ENCODE measurements at regions not wholly inside any gene's neighbourhood (a gene's known extent, or its start where the extent isn't known, plus 50 kb on each side); places are given as distances from the start of the nearest gene placed in this dataset.
A peak's percentile ranks its signal among the peaks of the same experiment; 100 is the strongest.
"Not testable (repeated sequence)": the region's sequence is repeated elsewhere in the genome, so short reads cannot be mapped to it uniquely, and the experiment has no call there.

DNA sequence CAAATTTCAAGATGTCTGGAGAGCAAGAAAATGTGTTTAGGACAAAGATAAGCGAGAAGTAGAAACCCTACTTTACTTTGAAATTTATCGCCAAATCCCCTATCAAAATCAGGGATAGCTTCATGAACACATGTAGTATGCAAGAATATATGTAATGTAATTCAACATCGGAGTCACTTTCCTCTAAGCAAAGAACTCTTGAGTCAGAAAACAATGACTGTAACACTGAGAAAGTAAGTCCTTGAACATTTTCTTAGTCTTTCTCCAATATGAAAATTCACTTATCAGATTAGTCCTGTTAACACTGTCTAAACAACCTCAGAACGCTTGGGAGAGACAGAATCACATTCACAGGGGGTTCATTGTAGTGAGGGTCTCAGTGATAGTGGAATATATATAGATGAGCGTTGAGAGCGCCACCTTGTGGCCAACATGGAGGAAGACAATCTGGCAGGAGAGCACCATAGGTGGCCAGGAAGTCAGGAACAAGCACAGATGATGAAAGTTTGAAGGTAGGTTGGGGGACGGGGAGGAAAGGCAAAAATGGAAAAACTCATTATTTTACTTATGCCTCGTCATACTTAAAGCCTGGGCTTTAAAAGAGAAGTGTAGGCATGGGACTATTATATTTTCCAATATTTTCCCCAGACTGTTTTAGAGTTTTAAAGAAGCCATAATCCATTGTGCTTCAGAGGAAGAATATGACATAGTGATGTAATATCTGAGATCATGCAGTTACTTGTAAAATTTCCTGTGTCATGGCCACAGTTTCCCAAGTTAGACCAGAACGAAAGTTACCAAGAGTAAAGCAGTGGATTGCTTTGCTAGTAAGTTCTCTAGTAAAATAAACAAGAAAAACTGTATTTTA, 115.5 kb upstream of the GNAI1 start:
- DNase-seq (ENCODE audit: low spot score) = peak; percentile 46

DNA sequence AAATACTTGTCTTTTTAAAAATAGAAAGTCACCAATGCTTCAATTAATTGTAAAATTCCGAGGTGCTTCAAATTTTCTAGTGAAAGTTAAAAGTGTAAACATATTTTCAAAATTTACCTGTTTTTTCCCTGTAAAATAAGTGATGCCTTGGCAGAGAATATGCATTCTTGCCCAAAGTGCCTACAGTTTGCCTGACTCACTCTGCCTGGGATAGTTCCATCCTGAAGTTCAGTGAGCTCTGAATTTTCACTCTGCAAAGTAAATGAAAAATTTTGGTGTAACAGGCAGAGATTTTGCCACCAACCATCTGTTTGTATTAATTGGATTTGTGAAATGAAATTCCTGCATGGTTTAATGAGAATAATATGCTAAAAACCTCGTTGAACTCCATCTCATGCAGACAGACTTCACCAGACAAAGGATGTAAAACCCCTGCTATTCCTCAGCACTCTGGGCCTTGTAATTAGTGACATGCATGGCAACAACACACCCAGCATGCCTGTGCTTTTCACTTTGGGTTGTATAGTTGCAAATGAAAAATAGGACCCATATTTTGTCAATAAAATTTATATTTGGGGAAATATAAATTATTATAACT, 117.4 kb upstream of the GNAI1 start:
- DNase-seq (ENCODE audit: low spot score) = no peak

DNA sequence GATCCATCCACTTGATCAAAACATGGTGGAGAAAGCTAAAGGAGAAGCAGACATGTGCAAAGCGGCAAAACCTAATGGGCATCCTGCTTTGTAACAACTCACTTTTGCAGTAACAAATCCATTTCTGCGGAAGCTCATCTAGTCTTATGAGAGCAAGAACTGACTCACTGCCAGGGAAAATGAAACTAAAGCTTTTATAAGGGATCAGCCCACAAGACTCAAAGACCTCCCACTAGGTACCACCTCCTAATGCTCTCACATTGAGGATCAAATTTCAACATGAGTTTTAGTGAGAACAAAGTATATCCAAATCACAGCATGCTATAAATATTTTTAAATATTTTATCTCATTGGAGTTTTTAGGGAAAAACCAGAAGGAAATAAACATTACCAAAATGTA, 120.1 kb upstream of the GNAI1 start:
- DNase-seq (ENCODE audit: low spot score) = no peak

DNA sequence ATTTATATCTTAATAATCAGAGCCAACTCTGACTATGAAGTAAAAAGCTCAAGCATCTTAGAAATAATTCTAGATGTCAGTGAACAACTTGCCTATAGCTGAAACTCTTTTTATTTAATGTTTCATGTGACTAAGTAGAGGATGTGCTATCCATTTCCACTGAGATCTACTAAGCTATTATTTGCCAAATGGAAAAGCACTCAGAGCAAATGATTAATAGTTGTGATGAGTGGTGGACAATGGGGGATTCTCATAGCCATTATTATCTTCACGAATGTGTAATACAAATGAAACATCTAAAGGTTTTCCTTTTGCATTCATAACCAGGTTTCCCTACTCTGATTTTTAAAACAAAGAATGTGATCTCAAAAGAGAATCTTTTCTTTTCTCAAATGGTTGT, 126.6 kb upstream of the GNAI1 start:
- no peak for DNase-seq (ENCODE audit: low spot score)

DNA sequence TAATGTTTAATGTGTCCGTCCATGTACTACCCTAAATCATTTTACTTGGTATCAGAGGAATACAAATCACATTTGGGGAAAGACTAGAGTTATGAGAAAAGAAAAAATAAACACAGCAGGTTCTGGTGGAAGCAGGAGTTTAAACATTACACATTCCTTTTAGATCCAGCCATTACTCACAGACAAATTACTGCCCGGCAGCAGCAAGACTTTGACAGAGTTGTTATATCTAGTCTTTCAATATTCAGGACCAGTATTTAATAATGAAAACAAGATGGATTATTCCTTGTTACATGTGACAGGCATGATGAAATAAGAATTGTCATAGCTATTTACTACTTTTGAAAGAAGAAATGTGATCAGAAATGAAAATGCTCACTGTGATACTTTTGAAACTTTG, 131.8 kb upstream of the GNAI1 start:
- DNase-seq (ENCODE audit: low spot score) = no peak

DNA sequence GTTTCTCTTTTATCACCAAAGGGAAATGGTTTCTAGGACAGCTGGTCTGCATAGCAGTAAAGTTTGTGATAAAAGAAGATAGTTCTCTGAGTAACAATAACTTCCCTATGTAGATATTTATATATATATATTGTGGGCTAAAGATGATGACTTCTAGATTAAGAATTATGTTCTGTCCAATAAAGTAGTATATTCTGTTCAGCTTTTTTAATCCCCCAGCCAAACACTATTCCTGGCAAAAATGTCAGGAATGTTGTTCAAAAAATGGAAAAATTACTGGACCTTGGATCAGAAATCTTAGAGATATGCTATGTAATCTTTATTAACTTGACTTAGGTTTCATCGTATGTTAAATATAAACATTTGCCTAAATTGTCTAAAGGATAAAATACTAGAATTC, 136.3 kb upstream of the GNAI1 start:
- DNase-seq (ENCODE audit: low spot score) = no peak

DNA sequence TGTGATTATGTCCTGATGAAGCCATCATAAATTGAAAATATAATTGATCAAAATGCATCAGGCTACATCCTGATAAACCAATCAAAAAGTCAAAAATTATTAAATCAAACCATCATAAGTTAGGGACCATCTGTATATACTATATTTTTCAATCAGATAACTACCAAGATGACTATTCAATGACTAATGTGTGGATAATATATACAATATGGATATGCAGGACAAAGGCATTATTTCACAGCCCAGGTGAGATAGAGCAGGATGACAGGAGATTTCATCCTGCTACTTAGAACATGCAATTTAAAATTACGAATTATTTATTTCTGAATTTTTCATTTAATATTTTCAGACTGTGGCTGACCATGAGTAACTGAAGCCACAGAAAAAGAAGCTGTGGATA, 137.3 kb upstream of the GNAI1 start:
- DNase-seq (ENCODE audit: low spot score) = no peak

DNA sequence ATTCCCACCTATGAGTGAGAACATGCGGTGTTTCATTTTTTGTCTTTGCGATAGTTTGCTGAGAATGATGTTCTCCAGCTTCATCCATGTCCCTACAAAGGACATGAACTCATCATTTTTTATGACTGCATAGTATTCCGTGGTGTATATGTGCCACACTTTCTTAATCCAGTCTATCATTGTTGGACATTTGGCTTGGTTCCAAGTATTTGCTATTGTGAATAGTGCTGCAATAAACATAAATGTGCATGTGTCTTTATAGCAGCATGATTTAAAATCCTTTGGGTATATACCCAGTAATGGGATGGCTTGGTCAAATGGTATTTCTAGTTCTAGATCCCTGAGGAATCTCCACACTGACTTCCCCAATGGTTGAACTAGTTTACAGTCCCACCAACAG, 138.9 kb upstream of the GNAI1 start:
- DNase-seq (ENCODE audit: low spot score) = not testable (repeated sequence)

DNA sequence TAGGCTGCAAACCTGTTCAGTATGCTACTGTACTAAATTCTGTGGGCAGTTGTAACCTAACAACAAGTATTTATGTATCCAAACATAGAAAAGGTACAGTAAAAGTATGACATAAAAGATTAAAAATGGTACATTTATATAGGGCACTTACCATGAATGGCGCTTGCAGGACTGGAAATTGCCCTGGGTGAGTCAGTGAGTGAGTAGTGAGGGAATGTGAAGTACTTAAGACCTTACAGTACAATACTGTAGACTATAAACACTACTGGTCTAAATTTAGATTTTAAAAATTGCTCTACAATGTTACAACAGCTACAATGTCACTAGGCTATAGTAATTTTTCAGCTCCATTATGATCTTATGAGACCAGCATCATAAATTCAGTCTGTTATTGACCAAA, 146.0 kb upstream of the GNAI1 start:
- DNase-seq (ENCODE audit: low spot score) = no peak

DNA sequence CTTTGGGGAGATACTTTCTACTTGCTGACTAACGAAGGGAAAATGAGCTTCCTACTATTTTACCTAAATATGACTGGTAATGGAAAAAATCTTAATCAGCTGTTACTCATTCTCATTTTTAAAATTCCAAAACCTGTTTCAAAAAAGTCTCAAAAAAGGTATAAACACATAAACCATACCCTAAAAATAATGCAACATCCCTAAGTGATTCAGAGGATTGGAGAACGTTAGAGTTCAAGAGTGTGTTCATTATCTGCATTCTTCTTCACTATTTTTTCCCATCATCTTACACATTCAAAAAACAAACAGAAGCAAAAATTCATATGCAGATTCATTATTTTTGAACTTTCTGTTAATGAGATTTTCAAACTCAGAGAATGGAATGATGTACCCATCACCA, 150.4 kb upstream of the GNAI1 start:
- DNase-seq (ENCODE audit: low spot score) = peak; percentile 12

DNA sequence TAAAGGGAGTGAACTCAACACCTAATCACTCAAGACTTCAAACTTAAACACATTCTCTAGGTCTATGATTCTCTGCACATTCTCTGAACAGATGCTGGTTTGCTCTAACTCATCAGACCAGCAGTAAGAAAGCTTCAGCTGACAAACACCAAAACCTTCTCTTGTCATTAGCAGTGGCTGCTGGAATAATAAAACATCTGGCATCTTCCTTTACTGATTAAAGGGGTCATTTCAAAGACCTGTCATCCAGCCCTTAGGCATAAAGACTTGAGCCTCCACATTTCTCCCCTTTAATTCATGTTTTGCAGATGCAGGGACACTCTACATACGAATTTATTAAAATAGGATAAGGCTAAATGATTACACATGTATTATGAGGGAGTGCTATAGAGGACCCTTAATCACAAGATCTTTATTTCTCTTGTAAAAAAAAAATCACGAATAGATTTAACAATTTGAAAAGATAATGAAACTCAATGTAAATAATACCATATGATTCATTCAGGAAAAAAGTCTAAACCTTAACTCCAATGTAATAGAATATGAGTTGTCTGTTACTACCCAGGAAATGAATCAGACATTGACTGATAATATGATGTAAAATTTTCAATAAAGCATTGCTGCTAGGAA, 152.4 kb upstream of the GNAI1 start:
- peak; percentile 38 for DNase-seq (ENCODE audit: low spot score)

DNA sequence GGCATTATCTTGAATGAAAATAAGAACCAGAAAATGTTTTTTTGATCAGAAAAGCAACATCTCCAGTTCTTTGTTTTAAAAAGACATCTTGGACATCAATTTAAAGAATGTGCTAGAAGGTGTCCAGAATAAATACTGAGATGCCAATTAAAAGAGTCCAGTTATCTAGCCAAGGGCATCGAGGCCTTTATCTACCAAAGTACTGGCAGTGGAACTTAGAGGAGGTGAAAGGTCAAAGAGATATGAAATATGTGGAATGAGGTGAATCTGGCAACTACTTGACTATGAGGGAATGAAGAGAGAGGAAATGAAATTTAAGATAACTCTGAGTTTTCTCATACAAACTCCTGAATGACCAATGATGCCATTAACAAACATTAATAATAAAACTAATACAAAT, 154.3 kb upstream of the GNAI1 start:
- no peak for DNase-seq (ENCODE audit: low spot score)

DNA sequence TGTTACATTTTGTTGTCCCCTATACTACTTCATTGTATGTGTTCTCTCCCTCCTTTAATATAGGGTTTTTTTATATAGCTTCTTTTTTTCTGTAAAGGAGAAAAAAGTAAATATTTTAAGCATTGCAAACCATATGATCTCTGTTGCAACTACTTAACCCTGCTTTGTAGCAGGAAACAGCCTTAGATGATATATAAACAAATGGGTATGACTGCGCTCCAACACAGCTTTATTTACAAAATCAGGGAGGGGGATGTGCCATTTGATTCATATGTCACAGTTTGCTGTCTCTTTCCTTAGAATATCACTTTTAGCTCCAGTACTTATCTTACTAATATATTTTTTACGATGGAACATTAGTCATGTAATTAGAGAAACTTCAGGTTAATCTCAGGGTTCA, 155.2 kb upstream of the GNAI1 start:
- DNase-seq (ENCODE audit: low spot score) = peak; percentile 46

DNA sequence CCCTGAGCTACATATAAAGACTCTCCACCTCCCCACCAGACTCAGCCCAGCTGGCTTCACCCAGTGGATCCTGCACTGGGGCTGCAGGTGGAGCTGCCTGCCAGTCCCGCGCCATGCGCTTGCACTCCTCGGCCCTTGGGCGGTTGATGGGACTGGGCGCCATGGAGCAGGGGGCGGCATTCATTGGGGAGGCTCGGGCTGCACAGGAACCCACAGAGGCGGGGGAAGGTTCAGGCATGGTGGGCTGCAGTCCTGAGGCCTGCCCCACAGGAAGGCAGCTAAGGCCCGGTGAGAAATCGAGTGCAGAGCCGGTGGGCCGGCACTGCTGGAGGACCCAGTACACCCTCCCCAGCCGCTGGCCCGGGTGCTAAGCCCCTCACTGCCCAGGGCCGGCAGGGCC, 157.2 kb upstream of the GNAI1 start:
- no peak for DNase-seq (ENCODE audit: low spot score)

DNA sequence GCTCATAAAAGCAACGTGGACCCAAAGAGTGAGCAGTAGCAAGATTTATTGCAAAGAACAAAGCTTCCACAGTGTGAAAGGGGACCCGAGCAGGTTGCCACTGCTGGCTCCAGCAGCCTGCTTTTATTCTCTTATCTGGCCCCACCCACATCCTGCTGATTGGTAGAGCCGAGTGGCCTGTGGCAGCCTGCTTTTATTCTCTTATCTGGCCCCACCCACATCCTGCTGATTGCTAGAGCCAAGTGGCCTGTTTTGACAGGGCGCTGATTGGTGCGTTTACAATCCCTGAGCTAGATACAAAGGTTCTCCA, 158.0 kb upstream of the GNAI1 start:
- DNase-seq (ENCODE audit: low spot score) = not testable (repeated sequence)

DNA sequence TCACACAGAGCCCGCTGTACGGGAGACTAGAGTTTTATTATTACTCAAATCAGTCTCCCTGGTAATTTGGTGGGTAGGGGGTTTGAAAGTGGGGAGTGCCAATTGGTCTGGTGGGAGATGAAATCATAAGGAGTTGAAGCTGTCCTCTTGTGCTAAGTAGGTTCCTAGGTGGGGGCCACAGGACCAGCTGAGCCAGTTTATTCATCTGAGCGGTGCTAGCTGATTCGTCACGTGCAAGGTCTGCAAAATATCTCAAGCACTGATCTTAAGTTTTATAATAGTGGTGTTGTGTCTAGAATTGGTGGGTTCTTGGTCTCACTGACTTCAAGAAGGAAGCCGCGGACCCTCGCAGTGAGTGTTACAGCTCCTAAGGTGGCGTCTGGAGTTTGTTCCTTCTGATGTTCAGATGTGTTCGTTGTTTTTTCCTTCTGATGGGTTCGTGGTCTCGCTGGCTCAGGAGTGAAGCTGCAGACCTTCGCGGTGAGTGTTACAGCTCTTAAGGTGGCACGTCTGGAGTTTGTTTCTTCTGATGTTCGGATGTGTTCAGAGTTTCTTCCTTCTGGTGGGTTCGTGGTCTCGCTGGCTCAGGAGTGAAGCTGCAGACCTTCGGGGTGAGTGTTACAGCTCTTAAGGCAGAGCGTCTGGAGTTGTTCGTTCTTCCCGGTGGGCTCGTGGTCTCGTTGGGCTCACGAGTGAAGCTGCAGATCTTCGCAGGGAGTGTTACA, 158.5 kb upstream of the GNAI1 start:
- not testable (repeated sequence) for DNase-seq (ENCODE audit: low spot score)

DNA sequence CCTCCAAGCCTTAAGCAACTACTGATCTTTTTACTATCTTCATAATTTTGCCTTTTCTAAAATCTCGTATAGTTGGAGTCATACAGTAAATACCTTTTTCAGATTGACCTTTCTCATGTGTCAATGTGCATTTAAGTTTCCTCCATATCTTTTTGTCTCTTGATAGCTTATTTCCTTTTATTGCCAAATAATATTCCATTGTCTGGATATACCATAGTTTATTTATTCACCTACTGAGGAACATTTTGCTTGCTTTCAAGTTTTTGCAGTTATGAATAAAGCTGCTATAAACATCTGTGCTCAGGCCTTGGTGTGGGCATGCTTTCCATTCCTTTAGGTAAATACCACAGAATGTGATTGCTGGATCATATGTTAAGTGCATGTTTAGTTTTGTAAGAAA, 161.2 kb upstream of the GNAI1 start:
- no peak for DNase-seq (ENCODE audit: low spot score)

DNA sequence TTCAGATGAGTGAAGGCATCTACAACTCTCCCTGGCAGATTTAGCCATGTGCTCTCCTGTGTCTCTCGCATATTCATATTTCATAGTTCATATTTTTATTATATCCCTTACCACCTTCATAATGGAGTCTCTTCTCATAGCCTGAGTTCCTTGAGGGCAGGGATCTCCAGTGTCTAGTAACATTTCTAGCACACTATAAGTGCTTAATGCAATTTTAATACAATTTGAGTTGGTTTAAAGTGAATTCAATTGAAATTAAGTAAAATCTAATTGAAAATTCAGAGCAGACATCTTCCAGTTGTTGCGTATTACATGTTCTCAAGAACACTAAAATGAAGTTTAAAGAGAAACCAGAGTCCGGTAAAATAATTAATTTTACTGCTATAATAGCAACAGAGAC, 163.6 kb upstream of the GNAI1 start:
- DNase-seq (ENCODE audit: low spot score) = no peak

DNA sequence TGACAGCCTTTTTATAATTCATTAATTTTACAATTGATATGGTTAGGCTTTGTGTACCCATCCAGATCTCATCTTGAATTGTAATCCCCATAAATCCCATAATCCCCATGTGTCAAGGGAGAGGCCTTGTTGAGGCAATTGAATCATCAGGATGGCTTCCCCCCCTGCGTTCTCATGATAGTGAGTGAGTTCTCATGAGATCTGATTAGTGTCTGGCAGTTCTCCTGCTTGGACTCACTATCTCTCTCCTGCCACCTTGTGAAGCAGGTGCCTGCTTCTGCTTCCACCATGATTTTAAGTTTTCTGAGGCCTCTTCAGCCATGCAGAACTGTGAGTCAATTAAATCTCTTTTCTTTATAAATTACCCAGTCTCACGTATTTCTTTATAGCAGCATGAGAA, 165.7 kb upstream of the GNAI1 start:
- DNase-seq (ENCODE audit: low spot score) = no peak

DNA sequence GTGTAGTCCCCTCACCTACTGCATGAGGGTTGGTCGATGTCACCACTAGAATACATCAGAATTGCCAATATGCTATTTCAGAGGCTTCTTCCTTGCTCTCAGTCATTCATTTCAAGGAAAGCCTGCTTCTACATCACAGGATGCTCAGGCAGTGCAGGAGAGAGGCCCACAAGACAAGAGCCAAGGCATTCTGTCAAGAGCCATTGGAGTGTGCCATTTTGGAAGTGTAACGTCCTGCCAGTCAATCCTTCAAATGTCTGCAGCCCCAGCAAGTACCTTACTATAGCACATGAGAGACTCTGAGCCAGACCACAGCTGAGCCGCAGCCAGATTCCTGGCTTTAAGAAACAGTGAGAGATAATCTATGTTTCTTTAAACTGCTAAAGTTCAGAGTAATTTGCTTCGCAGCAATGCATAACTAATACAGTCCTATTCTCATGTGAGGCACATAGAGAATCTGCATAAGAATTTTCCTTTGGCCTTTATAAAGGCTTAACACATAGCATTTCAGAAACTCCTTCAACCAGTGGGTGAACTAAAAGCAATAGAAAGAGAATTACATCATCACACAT, 166.5 kb upstream of the GNAI1 start:
- DNase-seq (ENCODE audit: low spot score) = no peak

DNA sequence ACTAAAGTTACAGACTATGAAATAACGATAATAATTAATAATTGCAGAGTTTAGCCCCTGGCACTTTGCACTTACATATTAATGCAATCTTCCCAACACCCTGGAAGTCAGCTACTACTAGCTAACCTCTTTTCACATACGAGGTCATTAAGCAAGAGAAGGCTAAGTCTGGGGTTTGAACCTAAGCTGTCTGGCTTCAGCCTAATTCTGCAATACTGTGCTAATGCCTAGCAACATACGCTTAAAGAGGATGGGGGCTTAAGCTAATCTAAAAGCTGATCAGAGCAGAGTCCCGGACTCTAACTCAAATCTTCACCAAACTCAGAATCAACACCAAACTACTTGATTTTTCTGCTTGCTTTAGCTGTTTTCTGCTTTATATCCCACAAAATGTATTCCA, 168.7 kb upstream of the GNAI1 start:
- no peak for DNase-seq (ENCODE audit: low spot score)

DNA sequence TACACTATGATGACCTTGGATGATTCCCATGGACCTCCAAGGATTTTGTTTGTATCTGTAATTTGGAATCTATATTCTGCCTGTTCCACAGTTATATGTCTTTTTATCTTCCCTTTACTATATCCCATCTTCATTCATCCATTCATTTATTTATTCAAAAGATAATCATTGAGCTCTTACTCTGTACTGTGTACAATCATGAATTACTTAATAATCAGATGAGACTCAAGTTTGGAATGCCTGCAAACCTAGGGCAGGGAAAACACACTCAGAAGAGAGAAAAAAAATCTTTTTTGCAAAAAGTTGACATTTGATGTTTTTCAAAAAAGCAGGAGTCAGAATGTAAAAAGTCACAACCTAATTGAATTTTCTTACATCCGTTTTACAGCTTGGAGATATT, 170.2 kb upstream of the GNAI1 start:
- DNase-seq (ENCODE audit: low spot score) = no peak

DNA sequence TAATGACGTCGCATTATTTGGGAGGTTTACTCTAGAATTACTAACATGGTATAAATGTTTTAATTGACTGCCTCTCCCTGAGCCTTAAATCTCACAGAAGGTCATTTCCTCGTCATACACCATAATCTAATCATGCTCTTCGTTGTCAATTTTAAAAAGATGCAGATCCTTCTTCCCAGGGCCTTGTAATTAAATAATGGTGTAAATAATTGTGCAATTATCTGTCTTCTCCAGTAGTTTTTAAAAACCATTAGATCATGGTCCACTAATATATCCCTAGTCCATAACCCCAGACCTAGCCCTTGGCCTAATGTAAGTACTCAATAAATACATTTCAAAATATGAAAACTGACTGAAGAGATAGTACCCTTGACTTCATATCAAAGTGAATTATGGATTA, 181.5 kb upstream of the GNAI1 start:
- DNase-seq (ENCODE audit: low spot score) = no peak

All from AG08396 (cell line).